GM12878 (cell line): ENCODE measurements at regions not wholly inside any gene's neighbourhood (a gene's known extent, or its start where the extent isn't known, plus 50 kb on each side); places are given as distances from the start of the nearest gene placed in this dataset.
A peak's percentile ranks its signal among the peaks of the same experiment; 100 is the strongest.

Experiments used
- ATAC-seq: fragments of 200-7000 bp; cut with Tn5 transposase; 3 replicates; pipeline ENCODE4 v1.9.1; 2020; ENCODE audit warnings: mild to moderate bottlenecking, moderate library complexity
- BruUV-seq: library from RNA; stranded (reverse); fragments of 400-500 nt; replicated peaks from 2 replicates; lab custom pipeline; 2021; lab: Mats Ljungman, UMichigan
- CTCF ChIA-PET: fragments of 300-600 bp; sonication (Branson Sonifier 250); formaldehyde crosslinking; extraction: SDS; loops from one replicate; lab custom pipeline; 2021; ENCODE audit warnings: inconsistent platforms; lab: Yijun Ruan, JAX
- POLR2A ChIA-PET: fragments of 350-600 bp; formaldehyde crosslinking; extraction: SDS; loops from one replicate; lab custom pipeline; 2021; ENCODE audit warnings: inconsistent platforms; lab: Charles Lee
- RAD21 ChIA-PET: fragments of 300-600 bp; sonication (Branson Sonifier 250); formaldehyde crosslinking; loops from one replicate; lab custom pipeline; 2023; ENCODE audit warnings: antibody characterized with exemption; ENCODE audit not compliant: unreplicated experiment; lab: Charles Lee
- SMC1A ChIA-PET: fragments of 300-600 bp; sonication (Branson Sonifier 250); formaldehyde crosslinking; loops from one replicate; lab custom pipeline; 2023; ENCODE audit not compliant: unreplicated experiment, uncharacterized antibody; lab: Charles Lee
- DNase-seq: peaks from one replicate; pipeline ENCODE4 v3.0.0-alpha.2; 2011; ENCODE audit warnings: low read depth, low spot score
- FAIRE-seq: peaks from 3 replicates; lab custom pipeline; 2011; peaks lifted over from hg19 to GRCh38; lab: Jason Lieb, UNC
- H2AFZ ChIP-seq: 2 replicates; pipeline ENCODE4 v1.6.0; 2011; ENCODE audit warnings: low read depth, low read length, control low read depth; ENCODE audit not compliant: control insufficient read depth
- H3K27ac ChIP-seq: 2 replicates; pipeline ENCODE4 v1.5.1; 2011; ENCODE audit warnings: control low read depth; ENCODE audit not compliant: control insufficient read depth, insufficient read depth
- H3K27me3 ChIP-seq, 2 experiments: replicated peaks in 1 of 2; 2 replicates each; pipeline versions ENCODE4 v1.6.0 to v1.6.1; 2011; ENCODE audit warnings: low read length in 1 of 2; ENCODE audit not compliant: control insufficient read depth in 2 of 2, insufficient read depth in 2 of 2
- H3K36me3 ChIP-seq, 2 experiments: 2 replicates each; pipeline ENCODE4 v1.5.1; 2011; ENCODE audit warnings: low read length in 1 of 2; ENCODE audit not compliant: control insufficient read depth in 2 of 2, insufficient read depth in 2 of 2
- H3K4me1 ChIP-seq: 2 replicates; pipeline ENCODE4 v1.6.1; 2011; ENCODE audit warnings: mild to moderate bottlenecking, low read length, moderate library complexity, mixed read lengths; ENCODE audit not compliant: control insufficient read depth, insufficient read depth
- H3K4me2 ChIP-seq: 2 replicates; pipeline ENCODE4 v1.6.0; 2011; ENCODE audit warnings: control low read depth; ENCODE audit not compliant: control insufficient read depth, insufficient read depth
- H3K4me3 ChIP-seq: fragments of 200-600 bp; sonication (generic); 2 replicates; pipeline ENCODE4 v1.5.1; 2016
- H3K79me2 ChIP-seq: 2 replicates; pipeline ENCODE4 v1.6.0; 2011; ENCODE audit warnings: low read length; ENCODE audit not compliant: control insufficient read depth, insufficient read depth
- H3K9ac ChIP-seq: 2 replicates; pipeline ENCODE4 v1.8.0; 2011; ENCODE audit warnings: low read length, control low read depth, mixed read lengths; ENCODE audit not compliant: control insufficient read depth, insufficient read depth
- H3K9me3 ChIP-seq: replicated peaks from 3 replicates; pipeline ENCODE4 v1.5.1; 2011; ENCODE audit warnings: mild to moderate bottlenecking, low read length; ENCODE audit not compliant: control insufficient read depth, insufficient read depth
- H4K20me1 ChIP-seq: 2 replicates; pipeline ENCODE4 v1.6.0; 2011; ENCODE audit not compliant: control insufficient read depth, insufficient read depth
- BHLHE40 ChIP-seq, 2 experiments: fragments of 450-650 bp in 1 of 2; IDR thresholded peaks; 2 replicates each; pipeline ENCODE4 v1.6.1; 2011 to 2017; ENCODE audit warnings: low read depth in 2 of 2, borderline replicate concordance in 1 of 2, improper control_type of control experiment in 1 of 2, low read length in 1 of 2, mild to moderate bottlenecking in 1 of 2
- CHD2 ChIP-seq: IDR thresholded peaks from 2 replicates; pipeline ENCODE4 v1.6.1; 2011; ENCODE audit warnings: low read depth, low read length, improper control_type of control experiment, borderline replicate concordance
- ESRRA ChIP-seq: IDR thresholded peaks from 2 replicates; pipeline ENCODE4 v1.6.1; 2012; ENCODE audit warnings: mild to moderate bottlenecking, low read length, improper control_type of control experiment
- HCFC1 ChIP-seq: fragments of 150-350 bp; IDR thresholded peaks from 2 replicates; pipeline ENCODE4 v1.6.1; 2014; ENCODE audit warnings: low read length
- HDAC2 ChIP-seq: fragments of 200-600 bp; sonication (generic); IDR thresholded peaks from 2 replicates; pipeline ENCODE4 v1.6.1; 2017
- IRF4 ChIP-seq: IDR thresholded peaks from 2 replicates; pipeline ENCODE4 v1.6.1; 2011; ENCODE audit warnings: low read depth, low read length
- LARP7 ChIP-seq: fragments of 450-650 bp; IDR thresholded peaks from 2 replicates; pipeline ENCODE4 v1.6.1; 2017; ENCODE audit warnings: mild to moderate bottlenecking
- MEF2B ChIP-seq: fragments of 450-650 bp; IDR thresholded peaks from 2 replicates; pipeline ENCODE4 v1.6.1; 2018; ENCODE audit warnings: mild to moderate bottlenecking, moderate library complexity; ENCODE audit not compliant: partially characterized antibody, poor library complexity, severe bottlenecking
- NFYB ChIP-seq: IDR thresholded peaks from 2 replicates; pipeline ENCODE4 v1.6.1; 2011; ENCODE audit warnings: low read depth, mild to moderate bottlenecking, low read length, improper control_type of control experiment, moderate library complexity; ENCODE audit not compliant: insufficient read depth
- PBX3 ChIP-seq: IDR thresholded peaks from 2 replicates; pipeline ENCODE4 v1.6.1; 2011; ENCODE audit warnings: mild to moderate bottlenecking, low read depth, low read length, moderate library complexity; ENCODE audit not compliant: insufficient replicate concordance
- PKNOX1 ChIP-seq: fragments of 450-650 bp; IDR thresholded peaks from 2 replicates; pipeline ENCODE4 v1.6.1; 2016; ENCODE audit warnings: mild to moderate bottlenecking
- POU2F2 ChIP-seq: IDR thresholded peaks from 3 replicates; pipeline ENCODE4 v1.6.1; 2011; ENCODE audit warnings: low read depth, mild to moderate bottlenecking, low read length, borderline replicate concordance
- SIN3A ChIP-seq: IDR thresholded peaks from 2 replicates; pipeline ENCODE4 v1.6.1; 2012; ENCODE audit warnings: low read depth, low read length, improper control_type of control experiment
- SP1 ChIP-seq: IDR thresholded peaks from one replicate; pipeline ENCODE4 v1.6.1; 2011; ENCODE audit warnings: low read depth, low read length
- STAT3 ChIP-seq: IDR thresholded peaks from 2 replicates; pipeline ENCODE4 v1.6.1; 2011; ENCODE audit warnings: low read depth, low read length, improper control_type of control experiment
- SUPT20H ChIP-seq: IDR thresholded peaks from 2 replicates; pipeline ENCODE4 v1.6.1; 2011; ENCODE audit warnings: low read depth, mild to moderate bottlenecking, low read length, moderate library complexity, borderline replicate concordance; ENCODE audit not compliant: control insufficient read depth
- TCF12 ChIP-seq: IDR thresholded peaks from 2 replicates; pipeline ENCODE4 v1.6.1; 2011; ENCODE audit warnings: low read depth, mild to moderate bottlenecking, low read length
- ZNF217 ChIP-seq: fragments of 450-650 bp; IDR thresholded peaks from 2 replicates; pipeline ENCODE4 v1.6.1; 2017; ENCODE audit warnings: antibody characterized with exemption, mild to moderate bottlenecking
- ZNF24 ChIP-seq: fragments of 450-650 bp; IDR thresholded peaks from 2 replicates; pipeline ENCODE4 v1.6.1; 2017; ENCODE audit warnings: antibody characterized with exemption, mild to moderate bottlenecking
- WGBS: methylation state at CpG from one replicate; pipeline ENCODE4 v1.1.6; 2016; ENCODE audit warnings: low lambda C conversion rate; ENCODE audit not compliant: insufficient replicate concordance, insufficient coverage; ENCODE audit errors: missing lambda C conversion rate; 5-methylcytosine and 5-hydroxymethylcytosine counted together
- in situ Hi-C: fragments of 300-500 bp; cut with MboI; formaldehyde crosslinking; loops from 9 replicates; pipeline ENCODE4 v1.14.3; 2018; ENCODE audit warnings: mixed read lengths
- intact Hi-C: fragments of 100-400 bp; cut with micrococcal nuclease; formaldehyde crosslinking; loops from one replicate; pipeline ENCODE4 v1.14.2; 2022; ENCODE audit not compliant: unreplicated experiment
- TF ChIP-seq, protein P1 (sequence below): fragments of 450-650 bp; IDR thresholded peaks from 2 replicates; pipeline ENCODE4 v1.6.1; 2017; ENCODE audit warnings: mild to moderate bottlenecking, low read depth, inconsistent platforms; ENCODE audit not compliant: poor library complexity, severe bottlenecking

DNA sequence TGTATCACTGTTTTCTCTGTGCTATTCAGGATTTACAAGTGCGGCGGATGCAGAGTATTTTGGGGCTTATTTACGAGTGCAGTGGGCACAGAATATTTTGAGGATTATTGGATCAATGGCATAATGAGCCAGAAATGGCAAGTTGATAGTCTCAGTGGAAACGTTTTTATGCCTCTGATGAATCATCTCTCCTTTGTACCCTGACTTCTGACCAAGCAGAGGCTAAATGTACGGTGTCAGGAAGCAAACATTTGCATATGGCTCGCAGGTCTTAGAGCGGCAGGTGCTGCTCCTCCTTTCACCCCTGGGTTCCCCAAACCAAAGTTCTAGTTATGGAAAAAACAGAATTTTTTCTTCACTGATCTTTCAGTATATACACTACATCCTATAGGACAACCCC lies 94.5 kb downstream of the LIG4 start (continued):
- TF ChIP-seq STAT3 (no peak), ZNF217 (no peak), SIN3A (no peak), BHLHE40 (IDR thresholded peaks at IDR 0.05; ENCODE audit: borderline replicate concordance in 1 of 2, low read depth in 2 of 2, low read length in 1 of 2) (no peak), POU2F2 (no peak), SUPT20H (no peak), HDAC2 (no peak), IRF4 (no peak), ZNF24 (no peak), NFYB (no peak), MEF2B (no peak), CHD2 (no peak), TCF12 (no peak)

- ChIA-PET SMC1A (no interaction called here), RAD21 (no interaction called here), POLR2A (no interaction called here), CTCF (no interaction called here)
- no peak for ATAC-seq
- Histone ChIP-seq H2AFZ (no peak overlapping the region), H3K4me1 (no peaks in the 10 kb centered on the region), H3K4me2 (no peak overlapping the region), H3K36me3 (no peaks in the 10 kb centered on the region)
- WGBS, result 9% methylated on average over 6 of the region's 6 CpGs
- no peak for TF ChIP-seq SP1
- TF ChIP-seq, protein P1, sequence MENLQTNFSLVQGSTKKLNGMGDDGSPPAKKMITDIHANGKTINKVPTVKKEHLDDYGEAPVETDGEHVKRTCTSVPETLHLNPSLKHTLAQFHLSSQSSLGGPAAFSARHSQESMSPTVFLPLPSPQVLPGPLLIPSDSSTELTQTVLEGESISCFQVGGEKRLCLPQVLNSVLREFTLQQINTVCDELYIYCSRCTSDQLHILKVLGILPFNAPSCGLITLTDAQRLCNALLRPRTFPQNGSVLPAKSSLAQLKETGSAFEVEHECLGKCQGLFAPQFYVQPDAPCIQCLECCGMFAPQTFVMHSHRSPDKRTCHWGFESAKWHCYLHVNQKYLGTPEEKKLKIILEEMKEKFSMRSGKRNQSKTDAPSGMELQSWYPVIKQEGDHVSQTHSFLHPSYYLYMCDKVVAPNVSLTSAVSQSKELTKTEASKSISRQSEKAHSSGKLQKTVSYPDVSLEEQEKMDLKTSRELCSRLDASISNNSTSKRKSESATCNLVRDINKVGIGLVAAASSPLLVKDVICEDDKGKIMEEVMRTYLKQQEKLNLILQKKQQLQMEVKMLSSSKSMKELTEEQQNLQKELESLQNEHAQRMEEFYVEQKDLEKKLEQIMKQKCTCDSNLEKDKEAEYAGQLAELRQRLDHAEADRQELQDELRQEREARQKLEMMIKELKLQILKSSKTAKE, result no peak
- no peak for TF ChIP-seq LARP7
- TF ChIP-seq HCFC1, result no peak
- TF ChIP-seq PBX3, result peak; percentile 34
- TF ChIP-seq POU2F2, result peak; percentile 28; the same call in 1 of the 3 replicates
- TF ChIP-seq PKNOX1, result peak; percentile 89
- TF ChIP-seq ESRRA, result no peak
- TF ChIP-seq, all 136 proteins: peak for 3
- H3K27ac ChIP-seq, result no peak overlapping the region
- in situ Hi-C loops (no loop called here), intact Hi-C loops (no loop called here)
- H3K9ac ChIP-seq, result no peak overlapping the region
- no peaks in the 10 kb centered on the region for H3K79me2 ChIP-seq
- no peaks in the 10 kb centered on the region for H4K20me1 ChIP-seq
- no peaks in the 10 kb centered on the region for H3K9me3 ChIP-seq
- DNase-seq (no peak), FAIRE-seq (no peak)
- H3K4me3 ChIP-seq, result no peak overlapping the region
- no TSS peak for BruUV-seq
- H3K27me3 ChIP-seq, result no peaks in the 10 kb centered on the region; a peak in 1 of 4 replicates
These were observed 95.0 kb downstream of the LIG4 start for GRCh38 chr13:108120302-108120701.
